Transverse colon (tissue), 4 donors: ENCODE measurements at regions not wholly inside any gene's neighbourhood (a gene's known extent, or its start where the extent isn't known, plus 50 kb on each side); places are given as distances from the start of the nearest gene placed in this dataset.

Experiments used
- DNase-seq: peaks from one replicate; pipeline ENCODE4 v3.0.0-alpha.2; 2019
- H3K27ac ChIP-seq, 4 donors: fragments of 200-600 bp; sonication (generic); 2 replicates each; pipeline ENCODE4 v1.5.1; 2016 to 2018; ENCODE audit warnings: inconsistent platforms in 4 of 4
- H3K27me3 ChIP-seq: fragments of 200-600 bp; sonication (generic); 2 replicates; pipeline ENCODE4 v1.5.1; 2017; ENCODE audit warnings: inconsistent platforms
- H3K36me3 ChIP-seq, 4 donors: fragments of 200-600 bp; sonication (generic); 2 replicates each; pipeline ENCODE4 v1.5.1; 2017 to 2019; ENCODE audit warnings: inconsistent platforms in 4 of 4
- H3K4me1 ChIP-seq, 4 donors: fragments of 200-600 bp; sonication (generic); 2 replicates each; pipeline ENCODE4 v1.5.1; 2017 to 2020; ENCODE audit warnings: inconsistent platforms in 4 of 4
- H3K4me3 ChIP-seq, 4 donors: fragments of 200-600 bp; sonication (generic); 1 replicate in 1 of 4; 2 replicates in 3 of 4; pipeline versions ENCODE4 v1.5.1 to v1.6.1; 2017 to 2019; ENCODE audit warnings: inconsistent platforms in 4 of 4
- H3K9me3 ChIP-seq, 2 donors: fragments of 200-600 bp; sonication (generic); 2 replicates each; pipeline ENCODE4 v1.5.1; 2017 to 2019; ENCODE audit warnings: inconsistent platforms in 2 of 2
- CTCF ChIP-seq, 5 experiments: fragments of 200-600 bp in 3 of 5; fragments of 450-650 bp in 2 of 5; sonication (generic) in 3 of 5; IDR thresholded peaks; 1 replicate in 2 of 5; 2 replicates in 3 of 5; pipeline ENCODE4 v1.5.1; 2016 to 2017; ENCODE audit warnings: antibody characterized with exemption in 5 of 5, inconsistent platforms in 3 of 5, mild to moderate bottlenecking in 2 of 5, moderate library complexity in 1 of 5
- EP300 ChIP-seq: sonication (generic); formaldehyde crosslinking; IDR thresholded peaks from one replicate; pipeline ENCODE4 v1.6.1; 2017; ENCODE audit warnings: antibody characterized with exemption, low read depth
- POLR2A ChIP-seq: fragments of 450-650 bp; IDR thresholded peaks from one replicate; pipeline ENCODE4 v1.6.1; 2016; ENCODE audit warnings: antibody characterized with exemption, mild to moderate bottlenecking, moderate library complexity
- POLR2AphosphoS5 ChIP-seq, 3 donors: sonication (generic); formaldehyde crosslinking; IDR thresholded peaks; one replicate each; pipeline ENCODE4 v1.6.1; 2016; ENCODE audit warnings: antibody characterized with exemption in 3 of 3
- WGBS, 2 donors: methylation state at CpG; one replicate each; pipeline ENCODE4 v1.1.5; 2018; ENCODE audit warnings: low coverage in 1 of 2; 5-methylcytosine and 5-hydroxymethylcytosine counted together
- in situ Hi-C, 4 donors: fragments of 200-750 bp; cut with MboI; loops; one replicate each; pipeline versions ENCODE4 v1.15.0 to v1.15.1; 2017; ENCODE audit warnings: low sequenced_read_pairs in 3 of 4, low pct_ligation_motif_present in 1 of 4, low pct_unique_long_range_greater_than_20kb in 1 of 4
- intact Hi-C: fragments of 100-400 bp; cut with DNase I; formaldehyde crosslinking; loops from one replicate; pipeline ENCODE4 v1.15.1; 2023; ENCODE audit warnings: low total_unique reads

DNA sequence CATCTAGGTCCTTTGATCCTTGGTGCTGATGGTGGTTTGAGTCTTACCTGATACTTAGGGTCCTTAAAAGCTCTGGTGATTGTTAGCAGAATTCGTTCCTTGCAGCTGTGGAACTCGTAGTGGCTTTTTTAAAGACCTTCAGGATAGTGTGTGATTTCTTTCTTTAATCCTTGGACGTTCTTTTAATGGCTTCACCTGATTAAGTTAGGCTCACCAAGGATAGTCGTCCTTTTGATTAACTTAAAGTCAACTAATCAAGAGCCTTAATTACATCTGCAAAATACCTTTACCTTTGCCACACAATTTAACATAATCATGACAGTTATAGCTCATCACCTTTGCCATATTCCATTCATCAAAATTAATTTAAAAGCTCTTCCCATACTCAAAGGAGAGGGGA, 1807.7 kb downstream of the OLFM4 start:
- no peak overlapping the region for H3K4me3 ChIP-seq
- no peak overlapping the region for H3K27ac ChIP-seq
- no peaks in the 10 kb centered on the region for H3K36me3 ChIP-seq
- peaks cover 0 to 6% of the 10 kb centered on the region in 2 donors for H3K9me3 ChIP-seq
- no peaks in the 10 kb centered on the region for H3K27me3 ChIP-seq
- no peaks in the 10 kb centered on the region for H3K4me1 ChIP-seq
- TF ChIP-seq POLR2A (no peak), POLR2AphosphoS5 (IDR thresholded peaks at IDR 0.05) (no peak), CTCF (IDR thresholded peaks at IDR 0.05) (no peak), EP300 (no peak)
- in situ Hi-C loops, result no loop called here
- intact Hi-C loops, result no loop called here
- no peak for DNase-seq
- WGBS, 2 donors, result 59 to 82% methylated on average over 4 of the region's 4 CpGs

- Histone ChIP-seq H3K36me3 (no peaks in the 10 kb centered on the region), H3K27me3 (no peaks in the 10 kb centered on the region), H3K27ac (no peak overlapping the region), H3K4me1 (no peaks in the 10 kb centered on the region), H3K4me3 (no peak overlapping the region), H3K9me3 (peaks cover 0 to 4% of the 10 kb centered on the region in 2 donors)
- intact Hi-C loops (no loop called here), in situ Hi-C loops (no loop called here)
- no peak for DNase-seq
- TF ChIP-seq POLR2A, result no peak
- TF ChIP-seq EP300, result no peak
- no peak for TF ChIP-seq POLR2AphosphoS5 (IDR thresholded peaks at IDR 0.05)
- TF ChIP-seq CTCF (IDR thresholded peaks at IDR 0.05), result no peak
These were observed 1813.1 kb downstream of the OLFM4 start for GRCh38 chr13:54841682-54842081.

DNA sequence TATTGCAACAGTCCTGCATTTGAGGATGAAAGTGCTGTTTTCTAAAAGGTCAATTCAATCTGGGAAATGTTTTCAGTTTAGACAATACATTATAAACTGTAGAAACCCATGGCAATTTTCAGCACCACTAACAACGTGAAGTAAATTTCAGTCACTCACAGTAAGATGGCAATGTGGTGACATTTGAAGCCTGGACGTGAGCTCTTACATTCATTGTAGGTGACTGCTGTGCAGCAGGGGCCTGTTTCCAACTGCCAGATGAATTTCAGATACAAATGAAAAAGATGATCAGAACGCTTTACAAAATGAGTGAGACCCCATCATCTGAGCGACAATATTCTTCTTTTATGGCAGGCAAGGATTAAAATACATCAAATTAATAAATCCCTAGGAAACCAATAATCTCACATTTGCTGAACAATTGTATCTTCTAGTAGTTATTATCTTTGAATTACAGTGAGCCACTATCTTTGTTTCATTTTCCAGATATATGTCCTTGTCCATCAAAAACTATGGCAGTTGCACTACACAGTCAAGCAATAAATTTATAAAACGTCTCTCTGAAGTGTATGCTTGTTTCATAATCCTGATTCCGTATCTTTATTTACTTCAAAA, 1816.8 kb downstream of the OLFM4 start:
- no peak overlapping the region for H3K4me3 ChIP-seq
- no peaks in the 10 kb centered on the region for H3K36me3 ChIP-seq
- TF ChIP-seq POLR2AphosphoS5 (IDR thresholded peaks at IDR 0.05), result no peak
- no peak for TF ChIP-seq CTCF (IDR thresholded peaks at IDR 0.05)
- no peak for TF ChIP-seq POLR2A
- no peak for TF ChIP-seq EP300
- no peaks in the 10 kb centered on the region for H3K4me1 ChIP-seq
- no peak overlapping the region for H3K27ac ChIP-seq
- in situ Hi-C loops (no loop called here), intact Hi-C loops (no loop called here)
- 42 to 52% methylated on average over 6 of the region's 6 CpGs for WGBS, 2 donors
- H3K27me3 ChIP-seq, result no peaks in the 10 kb centered on the region
- H3K9me3 ChIP-seq, result peaks cover 0 to 4% of the 10 kb centered on the region in 2 donors
- no peak for DNase-seq

- no peak overlapping the region for H3K4me3 ChIP-seq
- H3K27ac ChIP-seq, result no peak overlapping the region
- no peaks in the 10 kb centered on the region for H3K4me1 ChIP-seq
- intact Hi-C loops (loop anchor here (5.0 kb wide), 1 partner anchor 1269 kb away; no protein-coding TSS in a partner anchor), in situ Hi-C loops (no loop called here)
- no peaks in the 10 kb centered on the region for H3K36me3 ChIP-seq
- no peaks in the 10 kb centered on the region for H3K9me3 ChIP-seq
- H3K27me3 ChIP-seq, result no peaks in the 10 kb centered on the region
- no peak for DNase-seq
- no peak for TF ChIP-seq POLR2A
- no peak for TF ChIP-seq CTCF (IDR thresholded peaks at IDR 0.05)
- no peak for TF ChIP-seq POLR2AphosphoS5 (IDR thresholded peaks at IDR 0.05)
- TF ChIP-seq EP300, result no peak
These were observed 1824.2 kb downstream of the OLFM4 start for GRCh38 chr13:54852831-54853230.
